ENCODE measurements at regions not wholly inside any gene's neighbourhood (a gene's known extent, or its start where the extent isn't known, plus 50 kb on each side); places are given as distances from the start of the nearest gene placed in this dataset.

- no peak for DNase-seq
These were observed 335.4 kb upstream of the NCAM1 start for GRCh38 chr11:112625814-112626213.

GRCh38 chr11:112626731-112627130 is 334.5 kb upstream of the NCAM1 start:
- DNase-seq = no peak

- no peak for DNase-seq
These were observed 333.6 kb upstream of the NCAM1 start for GRCh38 chr11:112627588-112628045.

- no peak for DNase-seq
These were observed 332.5 kb upstream of the NCAM1 start for GRCh38 chr11:112628676-112629075.

DNA sequence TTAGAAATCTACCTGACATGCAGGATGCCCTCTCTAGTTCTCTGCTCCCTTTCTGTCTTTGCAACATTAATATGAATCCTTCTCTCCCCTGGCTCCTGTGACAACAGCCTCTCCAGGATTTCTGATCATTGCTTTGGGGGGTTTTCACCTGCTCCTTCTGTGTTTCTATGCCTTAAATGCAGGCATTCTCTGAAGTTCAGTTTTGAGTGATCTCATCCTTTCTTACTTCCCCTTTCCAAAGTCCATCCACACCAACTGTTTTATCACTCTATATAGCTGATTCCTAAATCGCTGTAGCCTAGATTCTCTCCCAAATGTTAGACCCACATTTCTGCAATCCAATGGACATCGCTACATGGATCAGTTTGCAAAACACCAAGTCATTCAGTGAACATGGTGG is 330.7 kb upstream of the NCAM1 start:
- DNase-seq = no peak

DNA sequence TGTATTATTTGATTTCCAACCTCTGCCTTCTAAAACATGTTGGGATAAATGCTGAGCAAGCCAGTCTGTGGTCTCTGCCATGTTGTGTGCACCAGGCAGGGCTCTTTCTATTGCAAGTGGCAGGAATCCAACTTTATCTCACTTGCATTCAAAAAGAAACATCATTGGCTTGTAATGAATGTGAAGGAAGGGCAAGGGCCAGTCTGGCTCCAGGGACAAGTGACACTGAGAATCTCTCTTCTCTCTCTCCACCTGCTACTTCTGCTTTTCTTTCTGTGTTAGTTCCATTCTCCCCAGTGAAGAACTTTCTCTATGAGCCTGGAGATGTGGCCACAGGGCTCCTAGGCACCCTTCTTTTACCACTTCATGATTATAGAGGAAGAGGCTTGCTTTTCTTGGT is 329.9 kb upstream of the NCAM1 start:
- DNase-seq = no peak

DNA sequence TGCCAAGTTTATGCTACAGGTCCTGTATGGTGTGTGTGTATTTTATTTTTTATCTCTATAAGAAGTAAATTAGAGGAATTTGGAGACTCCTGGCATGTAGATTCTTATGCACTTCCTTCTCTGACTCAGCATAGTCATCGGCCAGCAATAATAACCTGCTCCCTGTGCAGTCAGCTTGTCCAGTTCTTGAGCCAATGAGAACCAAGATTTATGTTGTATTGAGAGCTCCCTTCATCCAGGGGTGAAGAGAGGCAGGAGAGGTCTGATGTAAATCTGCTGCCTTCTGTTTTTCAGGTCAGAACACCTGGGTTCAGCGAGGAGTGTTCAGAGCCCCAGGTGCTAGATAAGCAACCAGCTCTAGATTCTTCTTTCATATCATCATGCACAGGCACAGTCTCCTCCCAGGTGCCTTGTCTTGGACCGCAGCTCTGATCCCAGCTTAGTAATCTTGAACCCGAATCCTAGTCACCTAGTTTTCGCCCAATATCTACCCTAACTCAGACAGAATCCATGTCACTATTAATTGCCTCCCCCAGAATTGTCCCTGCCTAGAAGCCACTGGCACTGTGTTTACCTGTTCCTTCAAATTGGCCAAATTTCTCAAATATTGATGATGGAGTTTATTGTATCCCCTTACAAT is 328.2 kb upstream of the NCAM1 start:
- no peak for DNase-seq

DNA sequence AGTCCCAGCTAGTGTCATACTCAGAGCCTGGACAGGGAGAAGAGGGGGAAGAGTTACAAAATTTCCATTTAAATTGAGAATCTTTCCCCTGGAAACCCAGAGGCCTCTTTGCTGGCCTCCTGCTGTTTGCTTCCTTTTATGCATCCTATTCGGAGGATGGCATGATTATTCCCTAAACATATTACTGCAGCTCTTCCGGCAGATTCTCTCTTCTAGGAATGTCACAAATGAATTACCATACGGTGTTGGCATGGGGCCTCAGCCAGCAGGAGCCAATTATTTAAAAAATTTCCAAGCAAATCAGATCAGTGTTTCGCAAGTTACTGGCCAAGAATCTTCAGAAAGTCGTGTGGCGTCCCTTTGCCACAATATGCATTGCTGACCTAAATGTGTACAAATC is 326.7 kb upstream of the NCAM1 start:
- no peak for DNase-seq

DNA sequence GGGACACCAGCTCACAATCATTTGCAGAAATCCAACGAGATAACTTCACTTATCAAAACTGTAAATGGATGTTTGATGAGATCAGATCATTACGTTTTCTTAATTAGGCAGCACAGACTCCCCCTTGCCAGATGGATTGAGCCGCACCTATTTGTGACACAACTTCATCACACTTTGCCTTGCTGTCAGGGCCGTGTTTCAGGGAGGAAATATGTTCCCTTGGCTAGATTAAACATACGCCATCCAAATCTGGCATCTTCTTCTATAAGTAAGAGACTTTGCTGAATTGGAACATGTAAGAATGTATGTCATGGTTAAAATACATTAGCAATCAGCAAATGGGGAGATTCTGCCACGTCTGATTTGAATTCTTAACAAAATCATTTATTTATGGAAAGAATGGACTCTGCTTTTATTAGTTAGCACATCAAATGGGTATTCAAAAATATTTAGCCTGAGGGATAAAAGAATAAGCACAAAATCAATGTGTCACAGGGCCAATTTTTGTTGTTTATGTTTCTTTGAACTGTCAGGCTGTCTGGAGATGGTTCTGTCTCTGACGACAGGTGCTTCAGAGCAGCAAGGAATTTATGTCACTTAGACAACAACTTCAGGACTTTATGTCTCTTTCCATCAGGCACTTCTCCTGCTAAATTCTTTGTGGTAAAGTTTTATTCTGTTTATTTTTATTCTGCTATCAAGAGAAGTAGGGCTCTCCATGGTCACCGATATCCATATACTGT is 326.1 kb upstream of the NCAM1 start:
- no peak for DNase-seq

DNA sequence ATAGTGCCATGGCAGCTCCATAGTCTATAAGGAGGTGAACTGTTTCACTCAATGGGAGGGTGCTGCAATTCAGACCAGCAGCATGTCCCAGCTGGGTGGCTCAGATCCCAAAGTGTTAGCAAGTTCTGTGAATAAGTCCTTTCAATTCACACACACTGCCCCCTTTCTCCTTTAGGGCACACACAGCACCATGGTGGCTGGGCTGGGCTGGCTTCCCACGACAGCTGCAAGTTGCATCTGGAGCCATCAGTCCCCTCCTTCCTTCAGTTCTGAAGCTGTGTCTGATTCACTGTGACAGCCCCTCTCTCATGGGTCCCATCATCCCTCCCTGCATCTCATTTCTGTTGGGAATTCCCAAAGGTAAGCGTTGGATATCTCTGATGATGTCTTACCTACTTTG is 324.1 kb upstream of the NCAM1 start:
- DNase-seq = no peak

DNA sequence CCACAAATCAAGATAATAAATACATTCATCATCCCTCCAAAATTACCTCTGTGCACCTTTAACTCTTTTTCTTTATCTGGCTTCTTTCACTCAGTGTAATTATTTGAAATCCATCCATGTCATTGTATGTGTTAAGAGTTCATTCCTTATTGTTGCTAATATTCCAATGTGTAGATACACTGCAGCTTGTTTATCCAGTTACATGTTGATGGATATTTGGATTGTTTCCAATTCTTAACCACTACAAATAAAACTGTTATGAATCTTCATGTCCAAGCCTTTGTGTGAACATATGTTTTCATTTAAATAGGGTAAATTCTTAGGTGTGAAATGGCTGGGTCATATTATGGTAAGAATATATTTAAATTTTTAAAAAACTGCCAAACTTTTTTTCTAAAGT is 323.3 kb upstream of the NCAM1 start:
- no peak for DNase-seq

DNA sequence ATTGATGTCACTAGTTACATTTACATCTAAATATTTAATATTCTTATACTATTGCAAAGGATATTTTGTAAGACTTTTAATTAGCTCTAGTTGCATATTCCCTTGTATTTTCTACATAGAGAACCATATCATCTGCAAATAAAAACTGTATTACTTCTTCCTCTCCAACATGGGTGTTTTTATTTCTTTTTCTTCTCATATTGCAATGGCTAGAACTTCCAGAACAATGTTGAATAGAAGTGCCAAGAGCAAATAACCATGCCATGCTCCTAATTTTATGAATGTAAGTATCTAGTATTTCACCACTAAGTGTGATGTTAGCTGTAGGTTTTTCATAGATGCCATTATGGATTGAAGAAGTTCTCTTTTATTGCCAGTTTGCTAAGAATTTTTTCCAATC is 321.8 kb upstream of the NCAM1 start:
- DNase-seq = no peak

GRCh38 chr11:112643416-112643815 is 317.8 kb upstream of the NCAM1 start:
- DNase-seq = no peak

GRCh38 chr11:112644410-112645131 is 316.6 kb upstream of the NCAM1 start:
- no peak for DNase-seq

DNA sequence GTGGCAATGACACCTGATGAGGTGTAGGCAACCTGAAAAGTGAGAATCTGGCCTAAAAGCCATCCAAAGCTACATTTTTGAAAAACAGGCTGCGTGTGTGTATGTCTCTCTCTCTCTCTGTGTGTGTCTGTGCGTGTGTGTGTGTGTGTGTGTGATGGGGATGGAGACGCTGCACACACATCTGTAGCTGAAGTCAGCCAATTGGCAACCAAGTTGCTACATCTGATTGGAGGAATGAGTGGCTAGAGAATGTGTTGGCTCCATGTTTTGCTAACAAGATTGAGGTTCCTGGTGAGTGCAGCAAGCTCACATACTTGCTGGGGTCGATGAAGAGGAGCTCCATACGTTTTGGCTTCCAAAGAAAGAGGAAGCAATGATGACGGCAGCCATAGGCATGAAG is 311.4 kb upstream of the NCAM1 start:
- no peak for DNase-seq

DNA sequence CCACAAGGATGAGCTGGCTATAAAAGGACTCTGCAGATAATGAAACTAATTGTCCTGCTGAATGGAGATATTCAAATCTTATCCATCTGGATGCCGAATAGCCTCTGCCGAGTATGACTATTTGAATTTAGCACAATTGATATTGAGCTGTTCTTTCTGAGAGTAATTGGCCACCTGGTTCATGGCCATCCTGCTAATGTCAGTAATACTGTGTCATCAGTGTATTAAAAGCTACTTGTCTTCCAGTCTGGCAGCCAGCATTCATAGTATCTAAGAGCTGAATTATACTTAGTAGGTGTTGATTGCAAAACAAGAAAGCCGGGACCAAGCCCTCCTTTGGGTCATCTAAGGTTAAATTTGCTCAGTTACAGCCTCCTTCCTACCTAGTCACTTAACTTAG is 310.7 kb upstream of the NCAM1 start:
- no peak for DNase-seq

DNA sequence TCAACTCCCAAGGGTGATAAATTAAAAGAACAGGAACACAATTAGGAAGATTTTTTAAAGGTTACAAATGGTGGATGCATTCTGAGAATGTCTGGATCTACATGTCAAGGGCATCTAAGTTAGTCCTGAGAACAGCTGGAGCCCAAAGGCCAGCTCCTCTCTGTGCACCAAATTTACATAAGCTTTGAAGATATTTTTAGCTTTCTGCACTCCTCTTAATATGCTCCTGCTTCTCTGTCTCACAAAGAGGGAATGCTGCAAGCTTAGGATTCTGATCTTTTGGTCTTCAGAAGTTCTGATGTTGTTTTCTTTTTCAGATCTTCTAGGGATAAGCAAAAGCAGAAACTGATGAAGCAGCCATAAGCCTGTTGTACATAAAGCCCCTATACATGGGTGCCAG is 309.8 kb upstream of the NCAM1 start:
- no peak for DNase-seq

DNA sequence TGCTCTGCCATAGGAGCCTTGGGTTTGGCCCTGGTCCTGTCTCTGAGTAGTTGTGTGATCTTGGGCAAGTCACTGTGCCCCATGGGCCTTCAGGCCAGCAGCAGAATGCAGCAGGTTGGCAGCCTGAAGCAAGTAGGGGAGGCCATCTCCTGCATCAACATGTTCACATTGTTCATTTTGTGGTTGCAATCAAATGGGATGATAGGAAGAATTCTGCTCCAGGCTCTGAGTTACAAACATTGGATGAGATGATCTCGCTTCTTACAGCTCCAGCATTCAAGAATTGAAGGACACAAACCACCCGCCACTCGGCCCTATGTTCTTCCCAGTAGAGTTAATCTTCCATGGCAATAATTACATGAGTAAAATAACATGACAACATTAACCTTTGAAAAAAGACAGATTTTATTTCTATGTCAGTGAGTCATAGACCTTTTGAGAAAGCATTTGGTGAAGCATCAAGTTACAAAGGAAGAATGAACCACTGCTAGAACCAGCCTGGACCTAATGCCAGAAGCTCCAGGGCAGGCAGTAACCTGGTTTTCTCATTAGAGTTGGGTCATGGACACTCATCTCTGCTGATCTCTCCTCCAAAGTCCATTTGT is 308.3 kb upstream of the NCAM1 start:
- DNase-seq = no peak

DNA sequence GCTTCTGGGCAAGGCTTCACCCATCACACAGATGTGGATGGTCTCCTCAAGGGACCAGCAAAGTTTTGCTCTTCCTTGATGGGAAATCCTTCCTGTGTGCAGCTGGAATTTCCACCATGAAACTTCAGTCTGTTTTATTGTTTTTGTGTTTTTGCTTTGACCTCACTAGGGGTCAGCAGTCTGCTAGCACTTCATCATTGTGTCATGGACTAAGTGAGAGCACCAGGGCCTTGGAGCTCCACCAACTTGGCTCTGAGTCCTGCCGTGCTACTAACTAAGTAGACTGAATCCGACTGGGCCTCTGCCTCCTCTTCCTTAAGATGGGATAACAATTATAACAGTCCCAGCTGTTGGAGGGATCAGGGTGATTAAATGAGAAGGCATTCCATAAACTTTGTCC is 305.8 kb upstream of the NCAM1 start:
- DNase-seq = no peak

GRCh38 chr11:112656772-112657428 is 304.3 kb upstream of the NCAM1 start:
- no peak for DNase-seq

GRCh38 chr11:112658431-112658878 is 302.8 kb upstream of the NCAM1 start:
- no peak for DNase-seq

DNA sequence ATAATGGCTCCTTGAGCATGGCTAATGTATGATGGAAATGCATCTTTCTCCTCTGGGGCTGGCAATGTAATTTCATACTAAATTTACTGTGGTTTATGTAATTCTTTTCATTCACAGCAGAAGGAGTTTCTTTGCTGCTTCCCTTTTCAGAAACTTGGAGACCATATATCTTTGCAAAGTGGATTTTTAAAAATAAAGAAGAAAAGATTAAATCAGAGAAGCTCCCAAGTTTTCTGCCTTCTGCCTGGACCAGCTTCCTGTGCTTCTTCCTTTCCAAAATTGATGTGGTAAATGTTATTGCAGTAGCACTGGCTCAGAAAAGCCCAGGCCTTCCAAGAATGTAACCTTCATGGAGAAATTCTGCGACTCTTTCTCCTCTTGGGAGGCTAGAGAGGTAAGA is 300.1 kb upstream of the NCAM1 start:
- DNase-seq = no peak

DNA sequence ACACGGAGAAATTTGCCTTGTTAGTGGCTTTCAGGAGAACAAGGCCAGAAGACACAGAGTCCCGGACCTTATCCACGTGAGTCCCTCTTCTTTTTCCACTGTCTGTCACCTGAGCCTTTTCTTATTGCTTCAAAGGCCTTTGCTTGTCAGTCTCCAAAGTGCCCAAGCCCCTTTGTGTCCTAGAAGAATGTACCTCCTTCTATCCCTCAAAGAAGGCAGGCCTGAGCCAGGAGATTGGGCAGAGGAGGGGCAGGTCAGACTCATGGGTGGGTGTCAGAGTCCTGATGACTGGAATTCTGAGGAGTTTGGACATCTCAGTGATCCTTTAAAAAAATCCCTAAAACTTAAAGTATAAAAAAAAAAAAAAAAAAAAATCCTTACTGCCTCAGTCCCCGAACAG is 299.6 kb upstream of the NCAM1 start:
- DNase-seq = no peak
